NCI-H2107 treated with DMSO at 0.1 percent for 48 hours (cell line): ENCODE measurements at regions not wholly inside any gene's neighbourhood (a gene's known extent, or its start where the extent isn't known, plus 50 kb on each side); places are given as distances from the start of the nearest gene placed in this dataset.

ENCODE experiments used
- DNase-seq: peaks from one replicate; lab custom pipeline; 2025; ENCODE audit not compliant: unreplicated experiment; lab: John Stamatoyannopoulos, UW

DNA sequence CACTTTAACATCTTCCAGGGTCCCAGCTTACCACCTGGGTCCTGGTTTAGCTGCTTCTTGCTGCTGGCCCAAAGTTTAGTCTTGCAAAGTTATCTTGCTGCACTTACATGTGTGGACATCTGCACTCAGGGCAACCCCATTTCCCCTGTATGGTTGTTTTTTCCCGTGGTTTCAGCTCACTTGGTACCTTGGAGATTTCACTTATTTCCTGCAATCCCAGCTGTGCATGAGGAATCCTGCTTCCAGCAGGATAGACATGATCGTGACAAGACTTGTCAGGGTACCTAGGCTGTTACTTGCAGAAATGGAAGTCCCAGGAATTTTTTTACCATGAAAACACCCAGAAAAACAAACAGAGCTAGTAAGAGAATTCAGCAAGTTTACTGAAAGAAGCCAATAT is 95.9 kb upstream of the LEP start:
- no peak for DNase-seq

DNA sequence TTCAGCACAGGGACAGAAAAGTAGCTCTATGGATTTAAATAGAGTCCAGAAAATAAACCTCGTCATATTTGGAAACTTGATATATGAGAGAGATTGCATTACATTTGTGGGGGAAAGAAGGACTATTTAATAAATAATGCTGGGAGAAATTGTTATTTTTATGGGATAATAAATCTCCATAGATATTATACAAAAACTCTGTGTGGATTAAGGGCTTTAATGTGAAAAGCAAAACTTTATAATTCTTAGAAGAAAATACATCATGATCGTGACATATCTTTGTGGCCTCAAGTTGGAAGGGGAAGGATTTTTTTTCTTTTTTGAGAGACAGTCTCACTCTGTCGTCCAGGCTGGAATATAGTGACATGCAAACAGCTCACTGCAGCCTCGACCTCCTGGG is 95.0 kb upstream of the LEP start:
- DNase-seq = no peak

DNA sequence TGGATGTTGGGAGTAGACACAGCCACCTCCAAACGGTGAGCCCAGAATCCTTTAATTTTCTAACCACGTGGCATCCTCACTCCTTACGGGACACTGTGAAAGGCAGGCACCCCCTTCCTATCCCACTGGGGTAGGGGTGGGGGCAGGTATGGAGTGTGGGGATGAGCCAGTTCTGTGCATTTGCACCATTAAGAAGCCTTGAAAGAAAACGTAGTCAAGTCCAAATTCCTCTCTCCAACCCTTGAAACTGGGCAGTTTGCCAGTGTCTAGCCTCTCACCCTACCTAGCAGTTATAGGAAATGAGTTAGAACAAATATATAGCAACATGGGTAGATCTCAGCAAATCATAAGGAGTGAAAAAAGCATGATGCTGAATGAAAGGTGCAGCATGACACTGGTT is 92.4 kb upstream of the LEP start:
- DNase-seq = peak; percentile 51

DNA sequence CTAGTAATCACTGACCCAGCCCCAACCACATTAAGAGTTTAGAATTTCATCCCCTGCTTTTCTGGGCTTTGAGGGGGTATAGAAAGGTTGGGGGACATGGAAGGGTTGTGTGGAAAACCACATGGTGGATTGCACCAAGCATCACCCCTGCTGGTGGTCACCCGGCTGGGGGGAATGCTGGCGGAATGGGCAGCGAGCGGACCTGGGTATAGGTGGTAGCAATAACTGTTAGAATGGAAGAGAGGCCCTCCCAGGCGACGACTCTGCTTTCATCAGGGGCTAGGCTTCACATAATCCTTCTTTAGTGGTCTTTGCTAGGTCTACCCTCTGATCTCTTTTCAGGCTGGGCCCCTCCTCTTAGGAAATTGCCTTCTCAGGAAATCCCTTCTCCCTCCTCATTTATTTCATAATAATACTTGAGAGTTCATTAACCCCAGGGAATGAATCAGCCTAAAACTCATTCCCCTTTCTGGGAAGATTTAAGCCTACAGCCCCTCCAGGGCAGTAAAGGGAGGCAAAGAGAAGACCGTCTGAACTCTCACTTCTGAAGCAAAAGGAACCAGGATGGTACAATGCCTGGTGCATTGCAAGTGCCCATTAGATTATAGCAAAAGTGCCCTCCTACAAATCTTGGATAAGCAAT is 90.7 kb upstream of the LEP start:
- no peak for DNase-seq

DNA sequence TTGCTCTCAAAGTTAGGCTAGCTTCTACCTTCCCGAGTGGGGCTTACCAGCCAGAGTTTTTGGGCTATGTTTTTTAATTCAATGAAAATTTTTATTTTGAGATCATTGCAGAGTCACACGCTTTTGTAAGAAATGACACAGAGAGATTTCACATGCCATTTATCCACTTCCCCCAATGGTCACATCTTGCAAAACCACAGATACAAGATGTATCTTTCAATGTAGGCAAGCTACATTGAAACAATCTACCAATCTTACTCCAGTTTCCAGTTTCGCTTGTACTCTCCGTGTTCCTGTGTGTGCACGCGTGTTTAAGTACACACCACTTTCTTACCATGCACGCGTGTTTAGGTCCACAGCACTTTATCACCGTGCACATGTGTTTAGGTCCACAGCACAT is 89.4 kb upstream of the LEP start:
- DNase-seq = no peak

DNA sequence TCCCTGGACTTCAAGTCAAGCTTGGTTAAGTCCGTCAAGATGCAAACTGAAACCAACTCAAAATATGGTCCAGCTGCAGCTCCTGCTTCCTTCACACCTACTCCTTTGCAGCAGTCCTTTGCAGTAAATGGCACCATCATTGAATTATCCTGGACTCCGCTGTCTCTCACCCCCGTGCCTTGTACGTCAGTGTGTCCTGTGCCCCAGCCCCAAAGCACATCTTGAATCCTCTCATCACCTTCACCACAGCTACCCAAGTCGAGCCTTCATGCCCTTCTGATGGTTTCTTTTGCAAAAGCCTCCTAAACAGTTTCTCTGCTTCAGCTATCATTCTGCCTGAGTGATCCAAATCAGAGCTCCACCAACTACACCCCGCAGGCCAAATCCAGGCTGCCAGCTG is 88.4 kb upstream of the LEP start:
- no peak for DNase-seq

DNA sequence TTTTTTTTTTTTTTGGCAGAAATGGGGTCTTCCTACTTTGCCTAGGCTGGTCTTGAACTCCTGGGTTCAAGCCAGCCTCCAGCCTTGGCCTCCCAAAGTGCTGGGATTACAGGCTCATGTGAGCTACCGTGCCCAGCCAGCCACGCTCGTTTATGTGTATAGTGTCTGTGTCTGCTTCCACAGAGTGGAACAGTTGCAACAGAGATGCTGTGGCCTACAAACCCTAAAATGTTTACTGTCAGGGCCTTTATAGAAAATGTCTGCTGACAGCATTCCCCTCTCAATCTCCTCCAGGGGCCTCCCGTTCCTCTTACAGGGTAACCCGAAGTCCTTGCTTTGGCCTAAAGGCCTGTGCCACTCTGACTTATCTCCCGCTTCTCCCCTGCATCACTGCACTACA is 87.6 kb upstream of the LEP start:
- no peak for DNase-seq

DNA sequence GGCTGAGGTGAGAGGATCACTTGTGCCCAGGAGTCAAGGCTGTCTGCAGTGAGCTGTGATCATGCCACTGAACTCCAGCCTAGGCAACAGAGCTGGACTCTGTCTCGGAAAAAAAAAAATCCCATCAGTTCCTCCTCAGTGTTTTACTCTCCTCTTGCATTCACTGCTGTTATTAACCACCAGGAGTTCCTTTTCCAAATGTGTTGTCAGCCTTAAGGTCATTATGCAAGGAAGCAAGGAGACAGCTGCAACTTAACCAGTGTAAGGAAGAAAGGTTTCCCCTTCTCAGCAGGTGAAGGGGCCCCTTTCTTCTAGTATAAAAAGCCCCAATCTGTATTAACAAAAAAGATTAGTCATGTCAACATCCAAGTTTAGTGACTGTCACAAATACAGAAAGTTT is 86.6 kb upstream of the LEP start:
- no peak for DNase-seq

DNA sequence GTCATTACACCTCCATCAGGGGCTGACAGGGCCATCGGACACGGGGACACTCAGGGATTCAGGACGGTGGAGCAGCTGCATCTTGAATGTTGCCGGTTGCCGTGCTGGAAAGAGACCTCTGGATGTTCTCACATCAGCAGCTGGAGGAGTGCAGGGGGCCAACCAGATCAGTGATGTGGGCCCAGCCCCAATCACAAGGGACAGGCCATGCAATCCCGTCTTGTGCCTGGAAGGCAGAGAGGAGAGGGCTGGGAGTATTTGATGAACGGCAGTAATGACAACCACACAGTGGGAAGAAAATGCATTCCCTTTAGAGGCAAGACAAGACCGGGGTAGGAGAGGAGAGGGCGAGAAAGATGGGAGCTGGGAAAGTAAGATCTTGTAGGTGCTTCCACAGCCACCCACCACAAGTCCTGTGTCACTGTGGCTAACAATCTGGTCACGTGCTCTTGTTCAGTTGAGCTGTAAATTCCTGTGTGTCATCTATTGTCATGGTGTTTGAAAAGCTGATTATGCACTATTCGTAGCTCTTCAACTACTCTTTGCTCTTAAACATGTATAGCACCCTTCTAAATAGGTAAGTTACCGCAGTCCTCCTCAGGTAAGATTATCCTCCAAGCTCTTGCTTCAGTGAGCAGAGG is 85.9 kb upstream of the LEP start:
- DNase-seq = no peak

DNA sequence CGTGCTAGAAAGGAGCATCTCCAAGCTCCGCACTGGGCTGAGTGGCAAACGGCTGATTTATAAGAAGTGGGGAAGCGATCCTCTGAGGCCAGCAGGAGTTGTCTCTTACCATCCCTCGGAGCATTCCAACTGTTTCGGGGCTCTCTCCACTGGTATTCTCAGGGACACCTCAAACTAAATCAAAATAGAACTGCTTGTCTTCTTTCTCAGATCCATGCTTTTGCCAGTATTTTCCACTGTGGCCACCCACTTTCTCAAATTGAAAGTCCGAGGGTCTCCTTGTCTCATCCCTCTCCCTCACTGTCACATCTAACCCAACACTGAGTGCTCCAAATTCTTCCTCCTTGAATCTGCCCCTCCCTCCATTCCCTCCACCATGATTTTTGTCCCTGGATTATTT is 83.2 kb upstream of the LEP start:
- DNase-seq = no peak

DNA sequence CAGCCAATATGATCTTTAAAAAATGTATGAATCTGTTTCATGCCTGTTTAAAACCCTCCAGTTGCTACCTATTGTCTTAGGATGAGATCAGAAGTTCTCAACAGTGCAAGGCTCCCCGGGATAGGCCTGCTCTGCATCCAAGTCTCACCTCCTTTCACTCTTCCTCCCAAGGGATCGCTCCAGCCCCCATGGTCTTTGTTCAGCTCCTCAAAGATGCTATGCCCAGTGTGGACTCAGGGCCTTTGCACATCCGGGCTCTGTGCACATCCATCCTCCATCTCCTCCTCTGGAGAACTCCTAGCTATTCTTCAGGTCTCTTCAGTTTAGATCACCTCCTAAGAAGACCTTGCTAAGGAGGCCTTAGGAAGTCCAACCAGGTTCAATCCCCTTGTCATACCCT is 82.7 kb upstream of the LEP start:
- no peak for DNase-seq

DNA sequence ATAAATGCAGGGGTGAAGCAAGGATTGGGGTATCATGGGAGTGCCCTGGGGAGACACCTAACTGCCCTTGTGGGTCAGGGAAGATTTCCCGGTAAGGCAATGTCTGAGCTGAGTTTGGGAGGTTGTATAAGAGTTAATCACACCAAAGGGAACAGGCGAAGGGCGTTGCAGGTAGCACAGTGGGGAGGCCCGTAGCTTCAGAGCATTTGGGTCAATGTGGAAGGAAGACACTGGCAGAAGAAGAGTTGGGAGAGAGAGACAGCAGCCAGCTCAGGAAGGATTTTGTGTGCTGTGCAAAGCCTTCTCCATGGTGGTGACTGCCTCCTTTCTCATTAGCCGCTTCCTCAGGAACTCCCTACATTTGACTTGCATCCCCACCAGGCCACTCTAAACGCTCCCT is 80.8 kb upstream of the LEP start:
- DNase-seq = no peak

DNA sequence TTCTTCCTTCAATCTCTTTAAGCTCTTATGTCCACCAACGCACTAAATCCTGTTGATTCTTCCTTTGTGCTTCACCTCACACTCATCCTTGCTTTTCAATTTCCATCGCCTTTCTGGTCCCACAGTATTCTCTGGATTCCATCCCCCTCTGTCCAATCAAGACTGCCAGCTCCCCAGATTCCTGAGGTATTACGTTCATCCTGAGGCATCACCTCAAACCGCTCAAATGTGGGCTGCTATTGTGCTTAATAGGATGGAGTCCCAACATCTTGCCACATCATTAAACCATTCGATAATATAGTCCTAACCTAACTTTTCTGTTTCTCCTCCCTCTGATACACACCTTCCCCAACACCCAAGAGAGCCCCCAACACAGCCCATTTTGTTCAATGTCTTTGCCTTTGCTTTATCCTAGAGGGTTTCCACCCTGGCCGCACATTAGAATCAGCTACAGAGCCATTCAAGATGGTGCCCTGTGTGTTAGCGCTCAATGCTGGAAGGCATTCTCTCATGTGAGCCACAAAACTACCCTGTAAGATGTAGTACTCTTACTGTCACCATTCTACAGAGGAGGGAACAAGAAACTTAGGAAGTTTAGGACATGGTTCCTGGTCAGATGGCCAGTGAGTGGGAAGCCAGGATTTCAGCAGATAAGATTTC is 79.5 kb upstream of the LEP start:
- no peak for DNase-seq

DNA sequence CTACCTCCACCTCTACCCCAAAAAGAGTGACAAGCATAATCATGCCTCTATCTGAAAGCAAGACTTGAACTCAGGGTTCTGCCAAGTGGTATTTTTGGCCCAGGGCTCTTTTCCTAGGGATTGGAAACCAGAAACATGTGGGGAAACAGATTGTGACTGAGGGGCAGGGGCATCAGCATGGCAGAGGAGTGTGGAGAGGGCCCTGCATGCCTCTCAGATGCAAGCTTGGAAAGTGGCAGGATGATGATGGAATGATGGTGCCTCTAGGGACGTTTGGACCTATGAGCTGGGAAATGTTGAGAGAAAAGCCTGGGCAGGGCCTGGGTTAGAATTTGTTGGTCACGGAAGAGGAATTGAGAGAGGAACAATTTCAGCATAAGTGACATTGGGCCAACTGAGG is 78.4 kb upstream of the LEP start:
- no peak for DNase-seq

DNA sequence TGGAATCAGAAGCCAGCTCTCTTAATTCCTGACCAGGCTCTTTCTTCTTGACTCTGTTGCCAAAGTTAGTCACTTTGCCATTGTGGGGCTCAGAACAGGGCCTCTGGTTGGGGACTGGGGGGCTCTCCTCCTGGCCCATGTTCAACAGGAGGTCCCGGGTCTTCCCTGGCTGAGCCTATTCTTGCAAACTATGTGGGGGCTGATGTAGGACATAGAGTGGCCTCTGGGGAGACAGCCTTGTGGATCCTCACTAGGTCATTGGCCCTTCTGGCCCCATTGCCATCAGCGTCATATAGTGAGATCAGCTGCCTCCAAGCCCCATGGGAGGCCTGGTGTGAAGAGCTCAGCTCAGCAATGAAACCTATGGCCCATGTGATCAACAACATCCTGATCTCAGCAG is 77.6 kb upstream of the LEP start:
- DNase-seq = no peak

DNA sequence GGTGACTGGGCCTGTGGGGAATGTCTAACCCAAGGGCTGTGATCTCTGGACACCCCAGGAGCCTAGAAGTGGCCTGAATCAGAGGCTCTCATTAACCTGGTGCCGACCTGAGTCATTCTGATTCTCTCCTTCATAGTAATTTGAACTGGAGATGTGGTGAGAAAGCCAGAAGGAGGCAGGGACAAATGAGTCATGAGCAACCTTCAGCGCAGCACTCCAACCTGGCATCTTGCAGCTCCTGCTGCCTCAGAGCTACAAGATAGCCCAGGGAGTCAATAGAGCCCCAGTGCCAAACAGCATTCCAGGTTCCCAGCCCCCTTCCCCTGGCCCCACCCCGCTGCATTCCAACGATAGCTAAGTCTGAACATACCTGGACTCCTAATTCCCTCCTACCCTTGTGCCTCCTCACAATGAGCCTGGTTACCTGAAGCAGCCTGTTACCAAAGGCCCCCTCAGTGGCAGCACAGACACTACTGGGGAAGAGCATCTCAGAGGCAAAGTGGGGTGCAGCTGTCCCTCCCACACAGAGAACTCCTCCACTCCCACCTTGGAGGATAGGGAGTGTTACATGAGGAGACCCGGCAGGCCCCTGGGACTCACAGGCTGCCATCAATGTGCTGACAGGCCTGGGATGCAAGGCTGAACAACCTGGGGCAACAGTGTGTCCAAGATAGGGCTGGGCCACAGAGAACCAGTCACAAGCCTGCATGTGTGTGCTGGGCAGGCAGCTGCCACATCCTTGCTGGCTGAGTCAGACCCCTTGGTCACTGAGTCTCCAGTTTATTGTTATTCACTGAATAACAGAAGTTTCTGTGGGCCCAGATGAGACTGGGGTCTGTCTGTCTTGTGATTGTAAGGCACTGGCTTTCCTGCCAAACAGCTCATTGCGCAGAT is 76.8 kb upstream of the LEP start:
- DNase-seq = no peak

DNA sequence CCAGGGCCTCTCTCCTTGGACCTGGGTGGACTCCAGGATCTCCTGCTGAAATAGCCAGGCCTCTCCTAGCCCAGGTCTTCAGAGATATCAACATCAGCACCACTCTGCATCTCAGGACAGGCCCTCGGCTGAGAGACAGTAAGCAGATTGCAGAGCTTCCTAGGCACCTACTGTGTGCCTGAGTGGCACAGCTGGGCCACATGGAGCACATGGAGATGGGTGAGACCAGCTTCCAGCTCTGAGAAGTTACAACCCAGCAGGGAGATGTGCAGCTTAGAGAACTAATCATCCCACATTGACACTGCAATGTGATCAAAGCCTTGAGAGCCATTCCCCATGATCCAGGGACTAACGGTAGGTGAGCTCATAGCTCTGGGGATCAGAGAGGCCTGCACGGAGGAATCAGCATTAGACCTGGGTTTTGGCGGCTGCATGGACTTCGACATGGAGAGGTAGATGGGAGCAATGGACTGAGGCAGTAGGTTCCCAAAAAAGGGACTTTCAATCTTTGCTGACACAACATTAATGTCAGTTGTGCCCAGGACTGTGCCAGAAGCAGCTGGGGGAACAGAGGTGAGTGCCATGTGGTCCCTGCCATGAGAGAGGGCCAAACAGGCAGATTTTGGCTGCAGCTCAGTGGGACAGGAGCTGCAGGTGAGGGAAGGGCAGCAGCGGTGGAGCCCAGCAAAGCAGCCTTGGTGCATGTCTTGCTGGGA is 76.0 kb upstream of the LEP start:
- DNase-seq = no peak

DNA sequence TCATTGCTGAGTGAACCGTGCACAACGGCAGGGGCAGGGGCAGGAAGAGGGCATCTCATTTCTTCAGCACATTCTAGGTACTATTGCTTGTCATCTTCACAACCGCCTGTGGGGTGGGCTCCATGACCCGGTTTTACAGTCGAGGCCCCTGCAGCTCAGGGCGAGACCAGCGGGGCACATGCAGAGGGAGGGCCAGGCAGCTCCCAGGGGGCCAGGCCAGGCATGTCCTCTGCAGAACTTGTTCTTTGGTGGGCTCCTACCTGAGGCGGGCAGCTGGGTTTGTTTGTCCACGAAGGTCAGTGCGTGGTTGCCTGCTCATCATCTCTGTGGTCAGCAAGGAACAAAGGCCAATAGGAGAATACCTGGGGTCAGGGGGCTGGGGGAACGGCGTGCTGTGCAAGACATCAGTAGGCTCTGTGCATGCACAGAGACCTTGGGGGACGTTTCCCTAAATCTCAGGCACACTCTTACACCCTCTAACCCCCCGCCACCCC is 75.1 kb upstream of the LEP start:
- no peak for DNase-seq

DNA sequence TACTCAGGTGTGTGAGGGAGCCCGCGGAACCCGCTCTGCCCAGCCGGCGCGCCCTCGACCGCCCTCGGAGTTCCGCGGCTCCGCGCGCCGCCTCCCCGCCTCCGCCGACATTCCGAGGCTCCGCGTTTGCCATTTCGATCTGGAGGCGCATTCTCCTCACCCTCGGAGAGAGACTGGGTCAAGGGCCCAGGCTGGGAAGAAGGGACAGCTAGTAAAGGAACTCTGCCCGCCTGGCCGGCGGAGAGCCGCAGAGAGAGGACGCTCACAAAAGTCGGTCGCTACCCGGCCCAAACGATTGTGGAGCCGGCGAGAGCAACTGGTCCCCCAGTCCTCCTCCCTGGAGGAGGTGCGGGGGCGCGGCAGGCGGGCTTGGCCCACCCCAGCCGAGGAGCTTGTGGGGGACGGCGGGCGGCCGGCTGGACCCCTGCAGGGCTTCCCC is 74.5 kb upstream of the LEP start:
- no peak for DNase-seq

DNA sequence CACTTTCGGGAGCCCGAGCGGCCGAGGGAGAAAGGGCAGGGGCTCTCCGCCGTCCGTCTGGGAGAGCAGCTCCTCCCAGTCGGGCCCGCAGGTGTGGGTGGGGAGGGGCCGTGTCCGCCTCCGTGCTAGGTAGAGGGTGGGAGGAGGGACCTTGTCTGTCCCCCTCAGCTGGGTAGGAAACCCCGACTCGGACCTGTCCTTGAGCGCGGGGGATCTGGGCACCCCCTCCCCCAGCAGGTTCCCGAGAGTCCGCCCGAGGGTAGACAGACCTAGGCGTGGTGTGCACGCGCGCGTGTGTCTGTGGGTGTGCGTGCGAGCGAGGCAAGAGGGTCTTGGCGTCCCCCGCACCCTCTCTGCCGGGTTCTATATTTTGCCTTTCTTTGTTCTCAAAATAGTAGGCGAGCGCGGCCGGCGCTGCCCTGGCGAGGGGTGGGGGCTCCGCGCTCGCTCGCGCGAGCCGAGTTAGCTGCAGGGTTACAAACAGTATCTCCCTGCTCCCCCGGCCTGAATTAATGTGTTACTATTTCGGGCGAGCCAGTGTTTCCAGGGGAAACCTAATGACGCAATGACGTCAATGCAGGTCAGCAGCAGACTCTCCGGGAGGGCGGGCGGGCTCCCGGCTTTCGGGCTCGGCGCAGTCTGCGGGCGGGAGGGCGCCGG is 73.9 kb upstream of the LEP start:
- DNase-seq = peak; percentile 12
